Stimulated activated CD4-positive, alpha-beta T cell treated with anti-CD3 and anti-CD28 coated beads, Interleukin-1b, Interleukin-23, amount 100 ng/mL, for 48 hours (primary cell): ENCODE measurements at regions not wholly inside any gene's neighbourhood (a gene's known extent, or its start where the extent isn't known, plus 50 kb on each side); places are given as distances from the start of the nearest gene placed in this dataset.
"Not testable (repeated sequence)": the region's sequence is repeated elsewhere in the genome, so short reads cannot be mapped to it uniquely, and the experiment has no call there.

Experiments
- DNase-seq: peaks from one replicate; pipeline ENCODE4 v3.0.0-alpha.2; 2020

DNA sequence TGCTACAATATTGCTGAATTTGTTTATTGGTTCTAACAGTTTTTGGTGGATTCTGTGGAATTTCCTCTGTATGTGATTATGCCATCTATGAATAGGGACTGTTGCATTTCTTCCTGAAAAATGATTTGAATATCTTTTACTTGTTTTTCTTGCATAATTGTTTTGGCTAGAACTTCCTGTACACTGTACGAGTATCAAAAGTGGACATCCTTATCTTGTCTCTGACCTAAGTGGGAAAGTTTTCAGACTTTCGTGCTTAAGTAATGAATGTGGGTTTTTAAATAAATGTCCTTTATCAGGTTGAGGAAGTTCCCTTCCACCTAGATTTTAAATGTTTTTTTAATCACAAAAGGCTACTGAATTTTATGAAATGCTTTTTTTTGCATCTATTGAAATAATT is 203.8 kb upstream of the ATP10A start:
- DNase-seq = no peak

DNA sequence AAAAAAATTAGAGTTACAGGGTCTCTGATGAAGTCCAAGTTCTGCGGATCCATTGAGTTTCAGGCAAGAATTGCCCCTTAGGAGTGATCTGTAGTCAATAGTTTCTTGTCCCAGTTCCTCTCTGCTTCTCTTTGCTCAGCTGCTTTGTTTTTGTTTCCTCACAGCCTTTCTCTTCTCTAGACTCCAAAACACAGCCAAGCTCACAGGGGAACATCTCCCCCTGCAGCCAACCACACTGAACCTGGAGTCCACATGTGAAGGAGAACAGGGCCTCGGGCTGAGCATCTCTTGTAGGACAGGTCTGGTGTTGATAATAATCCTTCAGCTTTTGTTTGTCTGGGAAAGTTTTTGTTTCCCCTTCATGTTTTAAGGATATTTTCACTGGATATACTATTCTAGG is 202.6 kb upstream of the ATP10A start:
- no peak for DNase-seq

DNA sequence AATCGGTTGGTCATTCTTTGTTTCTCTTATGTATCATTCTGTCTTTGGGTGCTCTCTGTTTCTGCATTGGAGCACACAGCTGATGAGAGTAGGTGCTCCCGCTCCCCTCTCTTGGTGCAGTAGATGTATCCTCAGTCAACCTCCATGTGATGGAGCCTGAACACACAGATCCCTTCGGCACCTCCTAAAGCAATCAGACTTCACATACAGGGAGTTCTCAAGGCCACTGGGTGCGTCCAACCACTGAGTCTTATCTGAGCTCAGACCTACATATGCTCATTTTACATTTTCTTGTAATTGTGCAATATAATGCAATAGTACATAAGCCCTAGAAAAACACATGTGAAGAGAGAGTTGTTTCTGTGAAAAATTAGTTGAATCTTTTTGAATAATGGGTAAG is 198.1 kb upstream of the ATP10A start:
- DNase-seq = no peak

DNA sequence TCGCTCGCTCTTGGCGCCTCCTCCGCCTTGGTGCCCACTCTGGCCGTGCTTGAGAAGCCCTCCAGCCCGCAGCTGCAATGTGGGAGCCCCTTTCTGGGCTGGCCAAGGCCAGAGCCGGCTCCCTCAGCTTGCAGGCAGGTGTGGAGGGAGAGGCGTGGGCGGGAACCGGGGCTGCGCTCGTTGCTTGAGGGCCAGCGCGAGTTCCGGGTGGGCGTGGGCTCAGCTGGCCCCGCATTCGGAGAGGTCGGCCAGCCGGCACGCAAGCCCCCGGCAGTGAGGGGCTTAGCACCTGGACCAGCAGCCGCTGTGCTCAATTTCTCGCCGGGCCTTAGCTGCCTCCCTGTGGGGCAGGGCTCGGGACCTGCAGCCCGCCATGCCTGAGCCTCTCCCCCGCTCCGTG is 193.6 kb upstream of the ATP10A start:
- not testable (repeated sequence) for DNase-seq

DNA sequence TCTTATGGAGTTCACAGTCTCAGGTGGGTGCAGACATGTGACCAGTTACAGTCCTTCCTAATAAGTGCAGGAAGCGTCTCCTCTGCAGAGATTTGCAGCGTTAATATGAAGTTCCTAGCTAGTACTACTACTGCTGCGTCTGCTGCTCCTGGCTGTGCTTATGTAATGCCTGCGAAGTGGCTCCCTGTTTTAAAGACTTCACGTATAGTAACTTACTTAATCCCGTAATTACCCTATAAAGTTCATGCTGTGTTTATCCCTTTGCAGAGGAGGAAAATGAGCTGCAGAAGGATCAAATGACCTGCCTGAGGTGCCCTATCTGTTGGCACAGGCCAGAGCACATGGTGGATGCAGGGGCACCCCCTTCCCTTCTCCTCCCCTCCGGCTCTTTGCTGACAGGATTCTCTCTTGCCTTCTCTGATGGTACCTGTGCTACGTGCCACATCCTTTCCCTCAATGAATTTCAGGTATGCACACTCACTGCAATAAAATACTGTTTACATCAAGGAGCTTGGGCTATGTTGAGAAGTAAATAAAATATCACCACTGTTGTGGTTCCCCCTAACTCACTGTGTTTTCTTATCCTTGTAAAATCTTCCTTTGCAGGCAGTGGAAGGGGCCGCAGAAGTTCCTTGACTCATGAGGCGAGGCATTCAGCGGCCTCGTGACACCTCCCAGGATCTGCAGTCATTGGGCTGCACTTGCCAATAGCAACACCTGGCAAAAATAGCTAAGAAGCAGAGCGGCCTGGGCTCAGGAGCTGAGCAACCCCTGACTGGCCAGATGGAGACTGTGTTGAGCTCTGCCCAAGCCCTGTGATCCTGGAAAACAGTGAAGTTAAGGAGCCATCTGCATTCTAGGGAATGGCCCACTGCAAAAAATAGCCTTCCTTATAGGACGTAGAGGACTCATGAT is 188.9 kb upstream of the ATP10A start:
- no peak for DNase-seq

DNA sequence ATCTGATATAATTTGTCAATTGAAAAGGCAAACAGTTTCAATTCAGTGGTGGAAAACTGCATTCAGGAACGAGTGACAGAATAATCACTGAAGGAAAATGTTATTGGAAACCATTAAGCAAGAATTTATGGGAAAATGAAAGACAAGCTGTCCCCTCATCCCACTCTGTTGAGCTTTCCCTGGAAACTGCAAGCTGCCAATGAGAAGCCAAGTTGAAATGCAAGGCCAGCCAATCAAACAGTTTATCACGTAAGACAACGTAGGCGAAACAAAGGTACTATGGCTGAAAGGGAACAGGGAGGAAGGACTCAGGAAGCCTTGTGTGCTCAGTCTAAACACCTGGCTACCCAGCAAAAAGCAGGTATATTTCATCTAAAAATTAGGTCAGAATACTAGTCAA is 187.9 kb upstream of the ATP10A start:
- DNase-seq = no peak

DNA sequence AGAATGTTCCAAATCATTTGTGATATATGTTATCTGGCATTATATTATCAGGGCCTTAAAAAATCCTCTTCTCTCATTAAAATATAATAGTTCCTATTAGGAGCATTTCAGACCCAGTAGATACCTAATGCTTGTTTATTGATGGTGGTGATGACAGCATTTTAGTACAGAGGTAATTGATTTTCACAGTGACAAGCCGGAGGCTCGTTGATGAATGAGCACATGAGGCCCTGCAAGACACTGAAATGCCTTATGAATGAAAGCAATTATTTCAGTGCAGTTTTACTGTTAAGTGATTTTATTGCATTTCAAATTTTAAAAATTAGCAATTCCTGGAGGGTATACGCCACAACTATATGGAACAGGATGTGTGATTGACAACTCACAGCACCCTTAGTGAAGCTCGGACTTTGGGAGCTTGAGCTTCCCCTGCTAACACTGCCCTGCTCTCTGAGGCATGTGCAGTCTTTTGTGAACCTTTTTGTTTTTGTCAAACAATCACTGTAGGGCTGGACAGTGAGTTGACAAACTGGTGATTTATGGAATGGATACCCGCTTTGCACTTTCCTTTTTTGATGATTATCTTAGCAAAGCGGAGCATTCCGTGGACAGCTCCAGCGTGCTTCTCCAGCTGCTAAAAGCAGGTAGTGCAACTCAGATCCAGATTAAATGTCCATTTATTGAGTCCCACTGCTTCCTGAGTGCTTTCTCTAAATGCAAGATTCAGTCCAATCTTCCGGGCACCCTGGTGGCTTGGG is 187.0 kb upstream of the ATP10A start:
- DNase-seq = no peak

DNA sequence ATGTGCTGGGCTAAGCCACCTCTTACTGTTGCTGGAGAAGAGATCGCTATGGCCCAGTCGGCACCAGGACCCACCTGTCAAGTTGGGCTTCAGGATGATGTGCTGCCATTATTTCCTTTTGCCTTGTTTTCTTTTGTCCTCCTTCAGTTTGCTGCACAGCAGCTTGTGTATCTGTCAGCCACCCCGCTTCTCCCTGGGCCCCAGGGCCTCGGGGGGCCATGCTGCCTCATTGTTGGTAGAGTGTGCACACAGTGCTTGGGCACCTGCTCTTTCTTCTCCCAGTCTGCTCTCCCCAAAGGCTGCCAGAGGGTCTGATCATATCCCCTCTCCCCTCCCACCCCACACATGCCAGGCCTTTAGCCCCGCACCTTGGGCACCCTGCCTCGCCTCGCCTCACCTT is 185.5 kb upstream of the ATP10A start:
- DNase-seq = no peak

DNA sequence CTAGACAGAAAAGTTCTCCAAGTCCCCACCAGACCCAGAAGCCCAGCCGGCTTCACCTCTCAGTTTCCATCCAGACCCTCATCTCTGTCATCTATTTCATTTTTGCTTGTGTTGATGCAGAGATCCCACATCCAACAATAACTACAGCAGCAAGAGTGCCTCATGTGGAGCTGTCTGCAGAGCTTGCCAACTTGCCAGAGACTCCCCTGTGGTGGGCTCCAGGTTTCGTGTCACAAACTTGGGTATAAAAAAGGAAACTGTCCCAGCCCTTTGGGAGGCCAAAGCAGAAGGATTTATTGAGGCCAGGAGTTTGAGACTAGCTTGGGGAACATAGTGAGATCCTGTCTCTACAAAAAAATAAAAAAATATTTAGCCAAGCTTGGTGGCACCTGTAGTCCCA is 182.4 kb upstream of the ATP10A start:
- DNase-seq = no peak

DNA sequence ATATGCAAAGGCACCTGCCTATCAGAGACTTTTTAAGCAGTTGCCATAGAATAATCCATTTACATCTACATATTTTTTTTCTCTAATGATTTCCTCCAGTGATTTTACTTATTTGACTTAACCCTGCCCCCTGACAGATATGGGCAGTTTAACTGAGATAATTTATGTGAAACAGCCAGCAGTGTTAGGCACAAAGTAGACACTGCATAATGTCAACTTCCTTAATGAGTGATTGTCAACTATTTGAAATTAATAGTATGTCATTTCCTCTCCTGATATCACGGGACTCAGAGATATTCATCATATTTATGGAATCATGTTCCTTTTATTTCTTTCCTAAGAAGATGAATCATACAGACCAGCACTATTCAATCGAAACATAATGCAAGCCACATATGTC is 179.9 kb upstream of the ATP10A start:
- DNase-seq = no peak

DNA sequence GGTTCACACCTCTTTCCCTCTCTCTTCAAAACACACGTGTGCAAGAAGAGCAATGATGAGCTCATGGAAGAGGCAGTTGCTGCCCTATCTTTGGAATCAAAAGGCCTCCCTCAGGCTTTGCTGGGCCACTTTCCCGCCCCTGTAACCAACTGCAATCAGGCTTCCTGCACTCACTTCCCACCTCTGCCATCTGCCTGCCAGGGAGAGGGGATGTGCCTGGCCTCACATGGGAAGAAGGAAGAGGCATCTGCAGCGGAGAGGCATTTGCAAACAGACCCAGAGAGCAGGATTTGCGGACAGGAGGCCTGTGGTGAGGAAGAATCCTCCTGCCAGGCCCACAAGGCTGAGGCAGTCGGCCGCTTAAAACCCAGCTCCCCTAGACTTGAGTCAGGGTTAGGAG is 175.6 kb upstream of the ATP10A start:
- DNase-seq = no peak

DNA sequence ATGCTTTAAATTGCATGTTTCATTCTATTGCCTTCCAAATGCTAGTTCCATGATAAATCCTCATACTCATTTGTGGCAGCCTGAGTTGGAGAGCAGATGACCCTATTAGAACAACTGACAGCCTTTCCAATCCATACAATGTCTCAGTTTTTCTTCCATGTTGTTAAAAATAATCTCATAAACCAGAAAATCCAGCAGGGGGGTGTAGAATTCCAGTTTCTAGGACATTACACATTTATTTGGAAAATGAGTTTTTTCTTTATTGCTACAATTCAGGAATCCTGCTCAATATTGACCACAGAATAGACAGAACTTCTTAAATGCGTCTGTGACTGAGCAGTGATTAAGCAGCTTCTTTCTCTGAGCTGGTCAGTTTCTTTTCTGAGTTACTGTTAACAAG is 174.2 kb upstream of the ATP10A start:
- DNase-seq = no peak

DNA sequence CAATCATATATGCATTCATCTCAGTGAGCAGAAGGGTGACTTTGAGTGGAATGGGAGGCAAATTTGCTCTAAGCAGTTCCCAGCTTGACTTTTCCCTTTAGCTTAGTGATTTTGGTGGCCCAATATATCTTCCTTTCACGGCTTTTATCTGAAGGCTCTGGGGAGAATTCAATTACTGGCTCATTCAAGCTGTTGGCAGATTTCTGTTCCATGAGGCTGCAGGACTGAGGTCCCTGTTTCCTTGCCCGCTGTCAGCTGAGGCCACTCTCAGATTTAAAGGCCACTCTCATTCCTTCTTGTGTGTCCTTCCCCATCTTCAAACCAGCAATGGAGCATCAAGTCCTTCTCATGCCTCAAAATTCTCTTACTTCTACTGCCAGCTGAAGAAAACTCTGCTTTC is 170.4 kb upstream of the ATP10A start:
- DNase-seq = no peak

DNA sequence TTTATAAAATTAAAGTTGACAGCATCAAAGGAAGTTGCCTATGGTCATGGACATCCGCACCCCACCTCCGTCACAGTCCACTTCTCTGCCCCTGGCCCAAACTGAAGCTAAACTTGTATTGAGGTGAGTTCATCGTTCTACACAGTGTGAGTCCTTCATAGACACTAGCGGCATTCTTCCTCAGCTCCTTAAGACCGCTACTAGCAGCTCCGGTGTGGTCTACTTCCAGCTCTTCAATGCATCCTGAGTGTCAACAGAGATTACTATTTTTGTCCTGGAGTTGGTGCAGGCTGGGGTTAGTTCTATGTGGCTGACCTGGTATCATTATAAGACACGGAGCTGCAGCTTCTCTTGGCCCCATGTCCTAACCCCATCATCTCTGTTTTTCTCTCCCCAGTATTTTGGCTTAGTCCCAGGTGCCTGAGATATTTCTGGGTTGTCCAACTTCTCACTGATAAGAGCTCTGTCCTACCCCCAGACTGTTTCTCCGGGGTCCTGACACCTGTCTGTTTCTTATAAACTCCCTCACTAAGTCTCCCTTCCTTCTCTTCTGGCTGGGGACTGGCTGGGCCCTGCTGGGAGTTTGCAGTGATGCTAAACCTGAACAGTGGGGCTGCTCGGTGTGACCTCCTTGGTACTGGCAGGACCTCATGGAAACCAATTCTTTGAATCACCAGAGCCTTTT is 169.2 kb upstream of the ATP10A start:
- no peak for DNase-seq

DNA sequence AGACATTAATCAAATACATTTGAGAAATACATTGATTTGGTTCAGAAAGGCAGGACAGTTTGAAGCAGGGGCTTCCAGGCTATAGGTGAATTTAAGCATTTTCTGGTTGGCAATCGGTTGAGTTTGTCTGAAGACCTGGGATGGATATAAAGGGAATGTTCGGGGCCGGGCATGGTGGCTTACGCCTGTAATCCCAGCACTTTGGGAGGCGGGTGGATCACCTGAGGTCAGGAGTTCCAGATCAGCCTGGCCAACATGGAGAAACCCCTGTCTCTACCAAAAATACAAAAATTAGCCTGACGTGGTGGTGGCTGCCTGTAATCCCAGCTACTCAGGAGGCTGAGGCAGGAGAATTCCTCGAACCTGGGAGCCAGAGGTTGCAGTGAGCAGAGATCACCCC is 166.5 kb upstream of the ATP10A start:
- not testable (repeated sequence) for DNase-seq

DNA sequence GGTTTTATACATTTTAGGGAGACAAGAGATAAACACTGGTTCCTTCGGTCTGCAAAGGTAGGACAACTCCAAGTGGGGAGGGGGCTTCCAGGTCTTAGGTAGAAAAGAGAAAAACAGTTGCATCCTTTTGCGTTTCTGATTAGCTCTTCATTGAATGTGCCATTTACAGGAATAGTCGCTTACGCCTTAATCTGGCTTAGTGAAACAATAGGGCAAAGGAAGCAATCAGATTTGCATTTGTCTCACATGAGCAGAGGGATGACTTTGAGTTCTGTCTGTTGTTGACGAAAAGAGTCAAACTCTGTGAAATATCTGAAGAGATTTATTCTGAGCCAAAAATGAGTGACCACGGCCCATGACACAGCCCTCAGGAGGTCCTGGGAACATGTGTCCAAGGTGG is 166.0 kb upstream of the ATP10A start:
- DNase-seq = no peak

DNA sequence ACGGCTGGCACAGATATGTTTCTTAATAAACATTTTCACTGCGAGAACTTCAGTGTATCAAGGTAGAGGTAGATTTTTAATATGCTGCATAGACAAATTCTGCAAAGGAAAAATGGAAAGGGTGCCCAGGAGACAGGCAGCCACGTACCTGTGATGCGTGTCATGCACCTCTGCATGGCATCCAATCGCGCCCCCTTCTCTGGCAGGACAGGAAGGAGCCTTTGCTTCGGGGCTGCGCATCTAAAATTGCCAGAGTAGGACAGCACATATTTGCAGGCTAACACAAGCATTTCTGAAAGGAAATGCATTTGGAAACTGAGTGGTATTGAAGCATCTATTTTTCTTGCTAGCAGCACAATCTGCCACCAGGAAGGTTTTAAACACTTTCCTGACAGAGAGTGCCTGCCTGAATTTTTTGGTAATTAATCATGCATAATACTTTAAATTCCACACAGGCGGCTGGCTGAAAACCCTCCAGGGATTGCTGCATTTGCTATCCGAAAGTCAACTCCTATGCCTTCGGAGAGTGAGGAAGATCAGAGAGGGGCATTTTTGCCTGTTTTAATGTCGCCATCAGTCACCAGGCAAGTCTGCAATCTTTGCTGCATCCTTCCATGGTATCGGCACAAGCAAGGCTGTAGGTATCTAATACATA is 165.1 kb upstream of the ATP10A start:
- DNase-seq = no peak

DNA sequence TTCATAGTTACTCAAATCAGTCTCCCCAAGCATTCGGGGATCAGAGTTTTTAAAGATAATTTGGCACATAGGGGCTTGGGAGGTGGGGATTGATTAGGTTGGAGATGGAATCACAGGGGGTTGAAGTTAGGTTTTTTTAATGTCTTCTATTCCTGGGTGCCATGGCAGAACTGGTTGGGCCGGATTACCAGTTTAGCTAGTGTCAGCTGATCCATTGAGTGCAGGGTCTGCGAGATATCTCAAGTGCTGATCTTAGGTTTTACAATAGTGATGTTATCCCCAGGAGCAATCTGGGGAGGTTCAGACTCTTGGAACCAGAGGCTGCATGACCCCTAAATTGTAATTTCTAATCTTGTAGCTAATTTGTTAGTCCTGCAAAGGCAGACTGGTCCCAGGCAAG is 163.5 kb upstream of the ATP10A start:
- DNase-seq = not testable (repeated sequence)

DNA sequence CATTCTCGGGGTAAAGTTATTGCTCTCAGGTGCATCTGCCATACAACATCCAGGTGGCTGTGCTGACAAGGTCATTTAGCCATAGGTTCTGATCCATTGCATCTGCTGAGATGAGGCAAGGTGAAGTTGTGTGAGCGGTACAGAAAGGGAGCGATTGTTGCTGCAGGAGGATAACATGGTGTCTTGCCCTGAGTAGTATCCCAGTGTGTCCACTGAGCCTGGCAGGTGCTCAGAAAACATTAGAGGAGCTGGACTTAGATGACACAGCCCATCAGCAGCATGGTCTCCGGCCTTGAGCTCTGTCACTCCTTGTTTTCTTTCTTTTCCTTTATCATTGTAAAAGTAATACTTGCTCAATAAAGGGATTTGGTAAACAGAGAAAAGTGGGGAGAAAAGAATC is 161.1 kb upstream of the ATP10A start:
- no peak for DNase-seq

DNA sequence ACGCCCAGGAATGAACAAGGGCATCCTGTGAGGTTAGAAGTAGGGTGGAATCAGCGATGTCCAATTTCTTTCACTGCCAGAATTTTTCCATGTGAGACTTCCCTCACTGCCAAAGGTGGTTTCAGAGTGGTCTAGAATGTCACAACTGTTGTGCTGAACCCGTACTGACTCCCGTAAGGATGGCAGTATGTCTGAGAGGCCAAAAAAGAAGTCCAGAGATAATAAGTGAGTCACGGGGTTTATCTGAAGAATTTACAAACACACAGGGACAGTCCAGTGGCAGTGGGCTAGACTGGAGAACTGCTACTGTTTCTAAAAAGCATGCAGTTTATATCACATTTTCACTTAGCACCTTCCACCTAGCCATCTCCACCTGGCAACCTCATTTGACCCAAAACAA is 160.6 kb upstream of the ATP10A start:
- DNase-seq = no peak

DNA sequence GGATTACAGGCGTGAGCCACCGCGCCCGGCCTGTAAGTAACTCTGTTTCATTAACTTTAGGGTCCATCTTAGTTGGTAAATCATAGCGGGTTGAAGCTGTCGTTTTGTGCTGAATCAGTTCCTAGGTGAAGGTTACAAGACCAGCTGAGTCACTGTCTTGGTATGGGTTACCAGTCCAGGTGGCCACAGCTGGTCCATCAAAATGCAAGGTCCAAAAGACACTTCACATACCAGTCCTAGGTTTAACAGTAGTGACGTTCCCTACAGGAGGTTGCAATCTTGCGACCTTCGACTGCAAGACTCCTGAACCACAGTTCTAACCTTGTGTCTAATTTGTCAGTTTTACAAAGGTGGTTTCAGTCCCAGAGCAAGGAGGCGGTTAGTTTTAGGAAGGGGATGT is 160.1 kb upstream of the ATP10A start:
- DNase-seq = no peak

DNA sequence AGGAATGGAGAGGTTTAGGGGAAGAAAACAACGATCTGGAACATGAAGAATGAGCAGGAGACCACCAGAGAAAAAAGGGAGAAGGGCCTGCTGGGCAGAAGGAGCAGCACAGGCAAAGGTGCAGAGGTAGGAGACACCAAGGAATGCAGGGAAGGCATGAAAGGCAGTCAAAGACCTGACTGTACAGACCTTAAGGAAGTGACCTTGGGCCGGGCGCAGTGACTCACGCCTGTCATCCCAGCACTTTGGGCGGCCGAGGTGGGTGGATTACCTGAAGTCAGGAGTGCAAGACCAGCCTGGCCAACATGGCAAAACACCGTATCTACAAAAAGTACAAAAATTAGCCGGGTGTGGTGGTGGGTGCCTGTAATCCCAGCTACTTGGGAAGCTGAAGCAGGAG is 157.7 kb upstream of the ATP10A start:
- DNase-seq = no peak

DNA sequence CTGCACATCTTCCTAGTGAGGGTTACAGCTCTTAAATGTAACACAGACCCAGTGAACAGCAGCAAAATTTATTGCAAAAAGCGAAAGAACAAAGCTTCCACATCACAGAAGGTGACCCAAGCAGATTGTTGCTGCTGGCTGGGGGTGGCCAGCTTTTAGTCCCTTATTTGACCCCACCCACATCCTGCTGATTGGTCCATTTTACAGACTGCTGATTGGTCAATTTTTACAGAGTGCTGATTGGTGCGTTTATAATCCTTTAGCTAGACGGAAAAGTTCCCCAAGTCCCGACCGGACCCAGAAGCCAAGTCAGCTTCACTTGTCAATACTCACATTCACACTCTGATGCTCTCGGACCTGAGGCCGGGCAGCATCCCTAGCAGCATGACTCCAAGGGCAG is 154.5 kb upstream of the ATP10A start:
- DNase-seq = no peak
